GM21526 (cell line): ENCODE measurements at regions not wholly inside any gene's neighbourhood (a gene's known extent, or its start where the extent isn't known, plus 50 kb on each side); places are given as distances from the start of the nearest gene placed in this dataset.
"Not testable (repeated sequence)": the region's sequence is repeated elsewhere in the genome, so short reads cannot be mapped to it uniquely, and the experiment has no call there.

Experiments used
- ATAC-seq: cut with Tn5 transposase; IDR thresholded peaks from one replicate; pipeline ENCODE4 v1.9.1; 2021; ENCODE audit warnings: moderate library complexity; ENCODE audit not compliant: unreplicated experiment, low FRiP score

GRCh38 chrX:23061116-23061515 is 61.4 kb downstream of the DDX53 start:
- ATAC-seq, result no peak

GRCh38 chrX:23062359-23062758 is 62.6 kb downstream of the DDX53 start:
- no peak for ATAC-seq

- peak; percentile 80 for ATAC-seq
Measured at GRCh38 chrX:23066588-23067281, 67.0 kb downstream of the DDX53 start.

- ATAC-seq, result not testable (repeated sequence)
Measured at GRCh38 chrX:23075461-23075860, 75.7 kb downstream of the DDX53 start.

- no peak for ATAC-seq
Measured at GRCh38 chrX:23079347-23079746, 79.6 kb downstream of the DDX53 start.

- ATAC-seq, result no peak
Measured at GRCh38 chrX:23100826-23101225, 101.1 kb downstream of the DDX53 start.

GRCh38 chrX:23103546-23103945 is 103.8 kb downstream of the DDX53 start:
- no peak for ATAC-seq

- ATAC-seq, result no peak
Measured at GRCh38 chrX:23114241-23114640, 114.5 kb downstream of the DDX53 start.

- no peak for ATAC-seq
Measured at GRCh38 chrX:23115651-23116050, 115.9 kb downstream of the DDX53 start.

- no peak for ATAC-seq
Measured at GRCh38 chrX:23118163-23118562, 118.4 kb downstream of the DDX53 start.

- no peak for ATAC-seq
Measured at GRCh38 chrX:23118890-23119527, 119.2 kb downstream of the DDX53 start.

- no peak for ATAC-seq
Measured at GRCh38 chrX:23127586-23127985, 127.8 kb downstream of the DDX53 start.

GRCh38 chrX:23133551-23133950 is 133.8 kb downstream of the DDX53 start:
- no peak for ATAC-seq

- ATAC-seq, result no peak
Measured at GRCh38 chrX:23134136-23134535, 134.4 kb downstream of the DDX53 start.

- no peak for ATAC-seq
Measured at GRCh38 chrX:23136816-23137215, 137.1 kb downstream of the DDX53 start.

GRCh38 chrX:23168291-23168690 is 166.4 kb upstream of the PTCHD1 start:
- no peak for ATAC-seq

- ATAC-seq, result peak; percentile 76
Measured at GRCh38 chrX:23185951-23186350, 148.7 kb upstream of the PTCHD1 start.

GRCh38 chrX:23187819-23188218 is 146.8 kb upstream of the PTCHD1 start:
- ATAC-seq, result no peak

GRCh38 chrX:23194885-23195554 is 139.6 kb upstream of the PTCHD1 start:
- ATAC-seq, result no peak

GRCh38 chrX:23195761-23196160 is 138.9 kb upstream of the PTCHD1 start:
- no peak for ATAC-seq

GRCh38 chrX:23201706-23202105 is 132.9 kb upstream of the PTCHD1 start:
- no peak for ATAC-seq

GRCh38 chrX:23202326-23202725 is 132.3 kb upstream of the PTCHD1 start:
- ATAC-seq, result no peak
